IPS-NIHi11 (cell line): ENCODE measurements at regions not wholly inside any gene's neighbourhood (a gene's known extent, or its start where the extent isn't known, plus 50 kb on each side); places are given as distances from the start of the nearest gene placed in this dataset.

Experiments
- DNase-seq: peaks from one replicate; pipeline ENCODE4 v3.0.0; 2012; ENCODE audit warnings: mixed read lengths, low spot score

GRCh38 chr6:139597771-139598755 is 223.6 kb upstream of the CITED2 start:
- DNase-seq, result no peak

DNA sequence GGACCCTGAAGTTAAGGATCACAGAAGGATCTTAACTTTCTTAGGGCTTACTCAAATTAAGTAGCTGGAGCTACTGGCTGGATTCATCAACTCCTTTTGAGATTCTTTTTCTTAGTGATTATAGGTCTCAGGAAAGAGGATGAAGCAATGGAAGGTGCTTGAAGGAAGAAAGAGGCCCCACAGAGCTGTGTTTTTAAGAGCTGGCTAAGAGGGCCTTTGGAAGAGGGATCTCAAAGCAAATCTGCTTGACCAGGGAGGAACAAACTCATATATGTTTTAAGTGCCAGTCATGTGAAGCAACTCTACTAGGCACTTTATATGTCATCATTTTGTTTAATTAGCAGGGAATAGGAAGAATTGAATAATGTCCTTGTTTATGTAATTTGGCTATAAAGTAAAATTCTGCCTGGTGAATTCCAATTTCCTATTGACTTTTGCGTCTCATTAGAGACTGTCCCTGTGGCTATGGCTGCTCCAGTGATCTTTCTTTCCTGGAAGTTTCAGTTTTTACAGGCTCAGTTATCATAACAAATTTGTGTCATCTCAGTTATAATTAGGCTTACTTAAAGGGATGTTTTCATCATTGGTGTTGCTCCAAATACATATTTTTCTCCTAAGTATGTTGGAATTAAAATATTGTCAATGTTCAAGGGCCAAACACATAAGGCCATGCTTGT is 222.8 kb upstream of the CITED2 start:
- DNase-seq, result no peak

GRCh38 chr6:139595183-139595582 is 220.7 kb upstream of the CITED2 start:
- no peak for DNase-seq

GRCh38 chr6:139594333-139594965 is 220.0 kb upstream of the CITED2 start:
- DNase-seq, result no peak

- DNase-seq, result no peak
Measured at GRCh38 chr6:139593081-139593480, 218.6 kb upstream of the CITED2 start.

DNA sequence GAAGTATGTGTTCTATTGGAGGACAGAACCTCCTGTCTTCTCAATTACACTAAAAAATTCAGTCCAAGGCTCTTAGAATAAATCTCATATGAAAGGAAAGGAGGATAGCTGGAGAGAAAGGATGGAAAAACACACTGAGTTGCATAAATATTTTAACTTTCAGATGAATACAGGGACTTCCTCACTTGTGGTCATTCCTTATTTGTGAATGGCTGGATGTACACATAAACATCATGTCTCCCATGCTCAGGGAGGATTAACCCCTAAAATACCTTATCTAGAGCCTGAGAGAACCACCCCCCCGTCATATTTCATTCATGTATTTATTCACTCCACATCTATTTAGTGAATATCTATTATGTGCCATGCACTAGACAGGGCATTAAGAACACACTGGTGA is 217.6 kb upstream of the CITED2 start:
- no peak for DNase-seq

DNA sequence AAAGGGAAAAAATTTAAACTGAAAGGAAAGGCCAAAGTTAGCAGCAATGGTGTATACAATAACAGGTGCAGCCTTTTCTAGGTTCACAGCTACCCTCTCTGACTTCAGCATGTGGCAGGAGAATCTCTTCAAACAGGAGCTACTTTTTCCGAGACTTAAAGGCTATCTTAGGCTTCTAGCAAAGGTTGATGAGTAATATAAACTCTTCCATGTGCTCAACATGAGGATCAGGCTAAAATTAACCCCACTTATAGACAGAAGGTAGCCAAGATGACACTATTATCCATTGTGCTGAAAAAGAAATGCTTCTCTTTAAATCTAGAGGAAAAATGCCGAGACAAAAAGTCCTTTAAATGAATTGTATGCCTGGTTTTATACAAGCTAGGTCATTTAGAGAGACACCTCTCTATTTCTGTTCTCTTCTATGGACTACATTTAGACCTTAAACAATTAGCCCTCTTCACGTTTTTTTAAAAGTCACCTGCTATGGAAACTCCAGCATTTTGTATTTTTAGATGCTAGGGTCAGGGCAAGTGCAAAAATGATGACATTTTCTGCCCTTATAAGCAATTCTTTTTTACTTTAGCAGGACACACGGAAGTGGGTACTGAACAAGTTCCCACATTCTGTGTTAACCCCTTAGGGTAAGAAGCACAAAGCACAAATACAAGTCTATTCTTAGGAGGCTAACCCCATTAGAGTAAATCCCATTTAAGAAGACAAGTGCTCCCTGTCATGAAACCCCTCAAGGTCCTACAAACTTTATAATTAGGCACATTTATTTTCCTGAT is 216.8 kb upstream of the CITED2 start:
- DNase-seq, result no peak

GRCh38 chr6:139590206-139590605 is 215.8 kb upstream of the CITED2 start:
- no peak for DNase-seq

GRCh38 chr6:139588734-139589593 is 214.5 kb upstream of the CITED2 start:
- DNase-seq, result no peak

DNA sequence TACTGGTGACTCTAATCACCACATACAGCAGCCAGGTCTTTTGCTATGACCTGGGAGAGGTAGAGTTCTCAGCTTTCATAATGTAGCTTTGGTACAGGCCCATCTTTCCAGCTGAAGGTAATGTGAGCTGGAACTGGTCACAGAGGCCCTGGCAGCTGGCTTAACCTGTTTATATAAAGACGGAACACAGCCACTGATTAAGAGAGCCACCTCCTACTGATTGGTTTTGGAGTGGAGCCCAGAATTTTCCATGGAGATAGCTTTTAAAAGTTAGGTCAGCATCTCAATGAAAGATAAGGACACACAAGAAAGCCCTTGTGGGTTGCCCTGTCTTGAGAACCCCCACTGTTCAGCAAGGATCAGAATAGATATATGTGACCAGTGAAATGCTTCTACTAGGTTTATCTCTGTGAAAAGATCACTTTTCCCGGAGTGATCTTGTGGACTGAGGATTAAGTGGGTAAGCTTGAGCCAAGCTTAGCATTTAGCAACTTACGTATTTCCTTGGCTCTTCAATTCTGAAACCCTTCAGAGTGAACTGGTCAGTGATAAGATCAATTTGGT is 213.7 kb upstream of the CITED2 start:
- DNase-seq, result peak; percentile 35

- no peak for DNase-seq
Measured at GRCh38 chr6:139587469-139587868, 213.0 kb upstream of the CITED2 start.

DNA sequence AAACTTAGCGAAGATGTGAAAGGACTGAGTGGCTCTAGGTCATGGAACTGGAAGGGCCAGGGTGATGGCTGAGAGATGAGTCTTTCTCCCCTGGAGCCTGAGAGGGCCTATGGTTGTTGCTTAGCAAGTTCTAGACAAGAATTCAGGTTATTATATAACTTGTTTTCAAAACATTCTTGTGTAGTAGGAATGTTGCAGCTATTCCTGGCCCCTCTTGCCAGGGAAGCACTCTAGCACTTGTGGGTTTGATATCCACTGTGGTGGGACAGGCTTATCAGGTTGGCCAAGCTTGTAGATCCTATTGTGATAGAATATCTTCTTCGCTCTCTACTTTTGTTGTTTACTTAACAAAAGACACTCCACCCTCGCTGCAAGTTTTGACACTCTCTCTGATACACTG is 211.8 kb upstream of the CITED2 start:
- DNase-seq, result no peak

DNA sequence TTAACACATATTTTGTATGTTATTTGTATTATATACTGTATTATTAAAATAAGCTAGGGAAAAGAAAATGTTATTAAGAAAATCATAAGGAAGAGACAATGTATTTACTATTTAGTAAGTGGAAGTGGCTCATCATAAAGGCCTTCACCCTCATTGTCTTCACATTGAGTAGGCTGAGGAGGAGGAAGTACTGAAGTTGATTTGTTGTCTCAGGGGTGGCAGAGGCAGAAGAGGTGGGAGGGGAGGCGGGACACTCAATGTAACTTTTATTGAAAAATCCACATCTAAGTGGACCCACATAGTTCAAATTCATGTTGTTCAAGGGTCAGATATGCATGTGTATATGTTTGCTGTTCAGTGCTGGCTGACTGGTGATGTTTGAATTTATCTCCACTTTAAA is 210.2 kb upstream of the CITED2 start:
- no peak for DNase-seq

GRCh38 chr6:139583420-139583819 is 209.0 kb upstream of the CITED2 start:
- DNase-seq, result no peak

- DNase-seq, result no peak
Measured at GRCh38 chr6:139582956-139583355, 208.5 kb upstream of the CITED2 start.

- DNase-seq, result no peak
Measured at GRCh38 chr6:139581485-139581865, 207.0 kb upstream of the CITED2 start.

DNA sequence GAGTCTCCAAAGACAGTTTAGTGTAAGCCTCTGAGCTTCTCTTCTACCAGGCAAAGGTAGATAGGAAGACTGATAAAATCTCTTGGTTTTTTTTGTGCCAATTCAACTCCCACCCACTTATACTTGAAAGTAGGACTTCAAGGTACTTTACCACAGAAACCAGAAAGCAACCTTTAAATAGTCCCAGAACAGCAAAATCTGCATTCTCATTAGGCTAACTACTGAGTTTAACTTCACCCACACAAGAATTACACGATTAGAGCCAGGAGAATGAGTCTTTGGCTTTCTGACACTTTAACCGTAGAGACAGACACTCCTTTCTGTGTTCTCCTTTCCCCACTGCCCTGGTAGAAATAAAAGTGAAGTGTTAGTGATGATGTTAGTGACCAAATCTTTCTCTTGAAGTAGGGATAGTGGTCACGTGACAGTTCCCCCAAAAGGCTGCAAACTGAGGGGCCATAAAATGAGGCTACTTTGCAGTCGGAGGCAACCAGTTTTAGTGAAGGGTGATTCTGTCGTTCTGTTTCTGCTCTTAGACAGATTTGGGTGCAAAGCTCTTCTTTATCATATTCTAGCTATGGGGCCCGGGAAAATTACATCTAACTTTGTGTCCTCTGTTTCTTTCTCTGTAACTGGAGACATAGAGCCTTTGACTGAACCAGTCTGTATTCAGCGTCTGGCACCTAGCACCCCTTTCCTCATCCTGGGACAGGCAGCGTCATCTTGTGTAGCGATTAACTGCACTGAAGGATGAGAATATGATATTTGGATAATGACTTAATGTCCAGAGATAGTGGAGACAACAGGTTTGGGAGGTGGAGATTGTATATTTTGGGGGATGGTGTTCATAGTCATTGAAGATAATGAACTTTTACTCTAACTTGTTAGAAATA is 206.4 kb upstream of the CITED2 start:
- DNase-seq, result no peak

GRCh38 chr6:139577763-139578604 is 203.5 kb upstream of the CITED2 start:
- no peak for DNase-seq
